ENCODE measurements at regions not wholly inside any gene's neighbourhood (a gene's known extent, or its start where the extent isn't known, plus 50 kb on each side); places are given as distances from the start of the nearest gene placed in this dataset.
"Not testable (repeated sequence)": the region's sequence is repeated elsewhere in the genome, so short reads cannot be mapped to it uniquely, and the experiment has no call there.

- no peak for TF ChIP-seq CTCF (IDR thresholded peaks at IDR 0.05)
- intact Hi-C loops (cut with DNase I, micrococcal nuclease) = no loop called here
- Histone ChIP-seq H3K36me3 (ENCODE audit: low read depth) (no peaks in the 10 kb centered on the region), H3K9me3 (no peaks in the 10 kb centered on the region), H3K4me3 (no peak overlapping the region), H3K4me1 (ENCODE audit: low read depth) (no peaks in the 10 kb centered on the region)
- ATAC-seq = no peak
- no peak for DNase-seq
These were observed 746.5 kb downstream of the SLC6A15 start for GRCh38 chr12:84165998-84166571.

- no peak for ATAC-seq
- DNase-seq = no peak
These were observed 751.3 kb downstream of the SLC6A15 start for GRCh38 chr12:84161296-84161695.

DNA sequence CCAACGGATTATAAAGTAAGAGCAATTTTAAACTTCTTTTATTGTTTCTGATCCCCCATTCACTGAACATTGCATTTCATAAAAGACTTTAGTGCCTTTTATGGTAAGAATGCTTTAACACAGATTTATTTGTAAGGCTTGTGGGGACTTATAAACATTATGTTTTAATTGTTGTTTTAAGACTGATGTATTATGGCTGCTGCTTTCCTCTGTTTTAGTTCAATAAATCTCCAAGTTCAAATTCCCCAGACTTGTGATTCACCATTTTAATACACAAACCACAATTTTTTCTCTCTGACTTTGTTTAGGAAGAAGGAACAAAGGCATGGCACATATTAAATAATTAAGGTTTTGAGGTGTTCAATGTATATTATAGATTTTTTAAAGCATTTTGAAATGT lies 753.3 kb downstream of the SLC6A15 start:
- DNase-seq = no peak
- Histone ChIP-seq H3K4me3 (no peak overlapping the region), H3K9me3 (no peaks in the 10 kb centered on the region), H3K4me1 (ENCODE audit: low read depth) (no peaks in the 10 kb centered on the region), H3K36me3 (ENCODE audit: low read depth) (no peaks in the 10 kb centered on the region)
- ATAC-seq = no peak
- intact Hi-C loops (cut with DNase I, micrococcal nuclease) = no loop called here
- no peak for TF ChIP-seq CTCF (IDR thresholded peaks at IDR 0.05)

More at GRCh38 chr12:84161296-84161695, 751.3 kb downstream of the SLC6A15 start:
- H3K4me1 ChIP-seq (ENCODE audit: low read depth) = no peaks in the 10 kb centered on the region
- H3K9me3 ChIP-seq = no peaks in the 10 kb centered on the region
- H3K36me3 ChIP-seq (ENCODE audit: low read depth) = no peaks in the 10 kb centered on the region
- intact Hi-C loops (cut with DNase I, micrococcal nuclease) = no loop called here
- H3K4me3 ChIP-seq = no peak overlapping the region
- TF ChIP-seq CTCF (IDR thresholded peaks at IDR 0.05) = no peak

- no peaks in the 10 kb centered on the region for H3K9me3 ChIP-seq
- no peaks in the 10 kb centered on the region for H3K36me3 ChIP-seq (ENCODE audit: low read depth)
- intact Hi-C loops (cut with DNase I, micrococcal nuclease) = no loop called here
- no peaks in the 10 kb centered on the region for H3K4me1 ChIP-seq (ENCODE audit: low read depth)
- DNase-seq = no peak
- H3K4me3 ChIP-seq = no peak overlapping the region
- TF ChIP-seq CTCF (IDR thresholded peaks at IDR 0.05) = no peak
- no peak for ATAC-seq
These were observed 755.4 kb downstream of the SLC6A15 start for GRCh38 chr12:84157170-84157569.

- H3K4me1 ChIP-seq (ENCODE audit: low read depth); intact Hi-C loops (cut with DNase I, micrococcal nuclease); H3K9me3 ChIP-seq; H3K4me3 ChIP-seq; ATAC-seq; DNase-seq; H3K36me3 ChIP-seq (ENCODE audit: low read depth): not testable (repeated sequence)
These were observed 757.3 kb downstream of the SLC6A15 start for GRCh38 chr12:84154991-84155930.

DNA sequence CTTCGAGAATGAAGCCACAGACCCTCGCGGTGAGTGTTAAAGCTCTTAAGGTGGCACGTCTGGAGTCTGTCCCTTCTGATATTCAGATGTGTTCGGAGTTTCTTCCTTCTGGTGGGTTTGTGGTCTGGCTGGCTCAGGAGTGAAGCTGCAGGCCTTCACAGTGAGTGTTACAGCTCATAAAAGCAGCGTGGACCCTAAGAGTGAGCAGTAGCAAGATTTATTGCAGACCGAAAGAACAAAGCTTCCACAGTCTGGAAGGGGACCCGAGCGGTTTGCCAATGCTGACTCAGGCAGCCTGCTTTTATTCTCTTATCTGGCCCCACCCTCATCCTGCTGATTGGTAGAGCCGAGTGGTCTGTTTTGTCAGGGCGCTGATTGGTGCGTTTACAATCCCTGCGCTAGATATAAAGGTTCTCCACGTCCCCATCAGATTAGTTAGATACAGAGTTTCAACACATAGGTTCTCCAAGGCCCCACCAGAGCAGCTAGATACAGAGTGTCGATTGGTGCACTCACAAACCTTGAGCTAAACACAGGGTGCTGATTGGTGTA lies 758.1 kb downstream of the SLC6A15 start:
- H3K4me1 ChIP-seq (ENCODE audit: low read depth); ATAC-seq; intact Hi-C loops (cut with DNase I, micrococcal nuclease); H3K36me3 ChIP-seq (ENCODE audit: low read depth); DNase-seq; H3K4me3 ChIP-seq: not testable (repeated sequence)
- peaks cover 12% of the 10 kb centered on the region for H3K9me3 ChIP-seq

All from mucosa of descending colon (tissue), 3 donors.